Adrenal gland (tissue), 5 donors: ENCODE measurements at regions not wholly inside any gene's neighbourhood (a gene's known extent, or its start where the extent isn't known, plus 50 kb on each side); places are given as distances from the start of the nearest gene placed in this dataset.

Source experiments
- CTCF ChIP-seq, 6 experiments: fragments of 450-650 bp in 4 of 6; fragments of 200-600 bp in 2 of 6; sonication (generic) in 1 of 6; IDR thresholded peaks; 1 replicate in 5 of 6; 2 replicates in 1 of 6; pipeline versions ENCODE4 v1.5.1 to v1.8.0; 2016 to 2021; ENCODE audit warnings: antibody characterized with exemption in 6 of 6, mild to moderate bottlenecking in 2 of 6, moderate library complexity in 1 of 6
- POLR2A ChIP-seq, 2 donors: fragments of 450-650 bp; IDR thresholded peaks; one replicate each; pipeline ENCODE4 v1.6.1; 2017; ENCODE audit warnings: antibody characterized with exemption in 2 of 2, mild to moderate bottlenecking in 2 of 2, moderate library complexity in 1 of 2
- donor health status: DM: no; HTN: no; CAD: no.

GRCh38 chr13:95499811-95500712 is 52.5 kb upstream of the CLDN10 start:
- TF ChIP-seq CTCF (IDR thresholded peaks at IDR 0.05), result no peak
- no peak for TF ChIP-seq POLR2A (IDR thresholded peaks at IDR 0.05)
